A549 (cell line): ENCODE measurements at regions not wholly inside any gene's neighbourhood (a gene's known extent, or its start where the extent isn't known, plus 50 kb on each side); places are given as distances from the start of the nearest gene placed in this dataset.

ENCODE experiments used
- BHLHE40 ChIP-seq: IDR thresholded peaks from 2 replicates; pipeline ENCODE4 v1.6.1; 2012; ENCODE audit warnings: low read depth, low read length, inconsistent platforms
- CHD2 ChIP-seq: fragments of 150-350 bp; IDR thresholded peaks from 2 replicates; pipeline ENCODE4 v1.6.1; 2014; ENCODE audit warnings: low read length; ENCODE audit not compliant: partially characterized antibody
- EP300 ChIP-seq, 2 experiments: fragments of >200 bp; sonication (Bioruptor Twin); formaldehyde crosslinking; IDR thresholded peaks; 2 replicates in 1 of 2; 3 replicates in 1 of 2; pipeline ENCODE4 v1.6.1; 2016 to 2017
- HES2 ChIP-seq: fragments of >200 bp; sonication (Bioruptor Twin); formaldehyde crosslinking; IDR thresholded peaks from 2 replicates; pipeline ENCODE4 v1.6.1; 2016
- MAFK ChIP-seq: fragments of 450-650 bp; IDR thresholded peaks from 2 replicates; pipeline ENCODE4 v1.6.1; 2014; ENCODE audit not compliant: partially characterized antibody
- MYC ChIP-seq: IDR thresholded peaks from 2 replicates; pipeline ENCODE4 v1.6.1; 2012; ENCODE audit warnings: mild to moderate bottlenecking, inconsistent platforms, low read length, improper control_type of control experiment, borderline replicate concordance
- NR3C1 ChIP-seq: fragments of >200 bp; sonication (Bioruptor Twin); formaldehyde crosslinking; IDR thresholded peaks from 3 replicates; pipeline ENCODE4 v1.6.1; 2017
- PHF8 ChIP-seq: fragments of 200-600 bp; sonication (generic); IDR thresholded peaks from 2 replicates; pipeline ENCODE4 v1.6.1; 2016; ENCODE audit warnings: low read depth, mild to moderate bottlenecking, antibody characterized with exemption, moderate library complexity, borderline replicate concordance
- POLR2A ChIP-seq: IDR thresholded peaks from 2 replicates; pipeline ENCODE4 v1.6.1; 2012; ENCODE audit warnings: mild to moderate bottlenecking, low read length
- RARB ChIP-seq: fragments of 250-450 bp; sonication (Bioruptor Pico); IDR thresholded peaks from 2 replicates; pipeline ENCODE4 v1.8.0; 2021; ENCODE audit warnings: mild to moderate bottlenecking, moderate library complexity
- RFX5 ChIP-seq: fragments of 450-650 bp; IDR thresholded peaks from 2 replicates; pipeline ENCODE4 v1.7.1; 2014; ENCODE audit warnings: antibody characterized with exemption, mild to moderate bottlenecking, moderate library complexity
- SMC3 ChIP-seq: fragments of >200 bp; sonication (Bioruptor Twin); formaldehyde crosslinking; IDR thresholded peaks from 3 replicates; pipeline ENCODE4 v1.6.1; 2018; ENCODE audit warnings: inconsistent platforms
- TF ChIP-seq, protein P1 (sequence below): fragments of >200 bp; sonication (Bioruptor Twin); formaldehyde crosslinking; IDR thresholded peaks from 3 replicates; pipeline ENCODE4 v1.5.1; 2016
- TF ChIP-seq, protein P2 (sequence below): IDR thresholded peaks from 2 replicates; pipeline ENCODE4 v1.6.1; 2012

DNA sequence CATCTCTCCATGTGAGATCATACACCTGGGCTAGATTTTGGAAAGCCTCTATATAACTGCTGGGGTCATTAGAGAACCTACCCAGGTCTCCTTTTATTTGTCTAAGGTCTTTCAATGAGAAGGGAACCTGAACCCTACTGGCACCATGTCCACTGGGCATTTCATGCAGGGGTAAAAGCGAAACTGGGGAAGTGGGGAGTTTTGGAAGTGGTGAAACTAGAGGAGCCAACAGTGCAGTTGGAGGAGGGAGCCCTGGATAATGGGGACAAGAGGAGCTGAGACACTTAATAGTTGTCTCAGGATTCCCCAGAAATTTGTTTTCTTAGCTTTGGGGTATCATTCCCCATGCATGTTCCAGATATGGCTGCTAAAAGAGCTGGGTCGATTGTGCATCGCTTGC is 169.0 kb upstream of the NREP start:
- TF ChIP-seq, protein P1, sequence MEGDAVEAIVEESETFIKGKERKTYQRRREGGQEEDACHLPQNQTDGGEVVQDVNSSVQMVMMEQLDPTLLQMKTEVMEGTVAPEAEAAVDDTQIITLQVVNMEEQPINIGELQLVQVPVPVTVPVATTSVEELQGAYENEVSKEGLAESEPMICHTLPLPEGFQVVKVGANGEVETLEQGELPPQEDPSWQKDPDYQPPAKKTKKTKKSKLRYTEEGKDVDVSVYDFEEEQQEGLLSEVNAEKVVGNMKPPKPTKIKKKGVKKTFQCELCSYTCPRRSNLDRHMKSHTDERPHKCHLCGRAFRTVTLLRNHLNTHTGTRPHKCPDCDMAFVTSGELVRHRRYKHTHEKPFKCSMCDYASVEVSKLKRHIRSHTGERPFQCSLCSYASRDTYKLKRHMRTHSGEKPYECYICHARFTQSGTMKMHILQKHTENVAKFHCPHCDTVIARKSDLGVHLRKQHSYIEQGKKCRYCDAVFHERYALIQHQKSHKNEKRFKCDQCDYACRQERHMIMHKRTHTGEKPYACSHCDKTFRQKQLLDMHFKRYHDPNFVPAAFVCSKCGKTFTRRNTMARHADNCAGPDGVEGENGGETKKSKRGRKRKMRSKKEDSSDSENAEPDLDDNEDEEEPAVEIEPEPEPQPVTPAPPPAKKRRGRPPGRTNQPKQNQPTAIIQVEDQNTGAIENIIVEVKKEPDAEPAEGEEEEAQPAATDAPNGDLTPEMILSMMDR, result no peak
- no peak for TF ChIP-seq HES2
- no peak for TF ChIP-seq PHF8
- TF ChIP-seq EP300 (IDR thresholded peaks at IDR 0.05), result no peak
- TF ChIP-seq RARB (CRISPR knock-in tag), result no peak
- no peak for TF ChIP-seq CHD2
- no peak for TF ChIP-seq NR3C1
- TF ChIP-seq, protein P2, sequence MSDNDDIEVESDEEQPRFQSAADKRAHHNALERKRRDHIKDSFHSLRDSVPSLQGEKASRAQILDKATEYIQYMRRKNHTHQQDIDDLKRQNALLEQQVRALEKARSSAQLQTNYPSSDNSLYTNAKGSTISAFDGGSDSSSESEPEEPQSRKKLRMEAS, result no peak
- TF ChIP-seq MAFK, result no peak
- TF ChIP-seq BHLHE40, result no peak
- no peak for TF ChIP-seq RFX5
- no peak for TF ChIP-seq POLR2A
- no peak for TF ChIP-seq MYC
- TF ChIP-seq SMC3, result no peak
